LNCAP (cell line): ENCODE measurements at regions not wholly inside any gene's neighbourhood (a gene's known extent, or its start where the extent isn't known, plus 50 kb on each side); places are given as distances from the start of the nearest gene placed in this dataset.

ENCODE experiments used
- CTCF ChIP-seq: fragments of 450-650 bp; IDR thresholded peaks from 2 replicates; pipeline ENCODE4 v1.5.1; 2017; ENCODE audit warnings: mild to moderate bottlenecking

DNA sequence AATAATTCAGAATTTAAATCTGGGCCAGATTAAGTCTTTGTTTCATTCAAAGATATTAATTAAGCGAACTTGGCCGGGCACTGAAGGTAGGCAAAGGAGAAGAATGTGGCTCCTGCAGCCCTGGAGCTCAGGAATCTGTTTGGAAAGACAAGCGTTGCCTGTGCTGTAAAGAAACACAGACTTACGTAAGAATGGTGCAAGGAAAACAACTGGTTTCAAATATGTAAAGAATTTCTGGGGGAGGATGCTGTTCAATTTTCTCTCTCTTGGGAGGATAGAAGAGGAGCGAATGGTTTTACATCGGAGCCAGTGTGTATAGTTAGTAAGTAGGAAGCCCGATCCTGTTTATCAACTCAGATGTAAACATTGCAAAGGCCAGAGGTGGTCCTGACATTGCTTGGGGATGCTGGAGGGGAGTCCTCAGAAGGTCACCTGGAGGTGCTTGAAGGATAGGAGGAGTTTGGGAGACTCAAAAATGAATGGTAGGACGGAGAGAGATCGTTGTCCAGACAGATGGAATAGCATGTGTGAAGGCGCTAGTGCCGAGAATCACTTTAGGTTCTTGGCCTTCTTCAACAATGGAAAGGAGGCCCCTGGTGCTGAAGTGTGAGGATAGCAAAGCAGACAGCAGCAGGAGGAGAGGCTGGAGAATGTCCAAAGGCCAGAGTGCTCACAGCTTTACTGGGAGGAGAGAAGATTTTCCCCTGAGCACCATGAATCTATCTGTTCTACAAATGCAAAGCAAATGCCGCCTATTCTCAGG, 456.1 kb downstream of the LPIN1 start:
- no peak for TF ChIP-seq CTCF

DNA sequence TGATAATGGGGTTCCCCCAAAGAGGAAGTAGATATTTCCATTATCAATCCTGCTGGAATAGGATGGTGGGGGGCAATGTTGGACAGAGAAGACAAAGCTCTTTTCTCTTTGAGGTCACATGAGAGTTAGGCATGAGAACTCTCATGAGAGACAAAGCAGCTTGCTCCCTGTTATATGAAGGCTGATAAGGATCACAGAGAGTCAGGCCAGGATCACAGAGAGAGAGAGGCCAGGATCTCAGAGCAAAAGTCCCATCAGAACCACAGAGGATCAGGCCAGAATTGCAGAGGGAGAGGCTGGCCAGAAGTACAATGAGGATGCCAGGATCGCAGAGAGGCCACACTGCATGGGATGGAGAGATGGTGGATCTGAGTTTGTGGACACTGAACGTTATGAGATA, 457.1 kb downstream of the LPIN1 start:
- no peak for TF ChIP-seq CTCF

DNA sequence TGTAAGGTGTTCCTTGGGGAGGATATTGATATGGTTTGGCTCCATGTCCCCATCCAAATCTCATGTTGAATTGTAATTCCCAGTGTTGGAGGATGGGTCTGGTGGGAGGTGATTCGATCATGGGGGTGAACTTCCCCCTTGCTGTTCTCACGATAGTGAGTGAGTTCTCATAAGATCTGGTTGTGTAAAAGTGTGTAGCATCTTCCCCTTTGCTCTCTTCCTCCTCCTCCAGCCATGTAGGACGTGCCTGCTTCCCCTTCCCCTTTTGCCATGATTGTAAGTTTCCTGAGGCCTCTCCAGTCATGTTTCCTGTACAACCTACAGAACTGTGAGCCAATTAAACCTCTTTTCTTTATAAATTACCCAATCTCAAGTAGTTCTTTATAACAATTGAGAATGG, 458.7 kb downstream of the LPIN1 start:
- TF ChIP-seq CTCF = no peak

- no peak for TF ChIP-seq CTCF
Measured at GRCh38 chr2:12207491-12207890, 461.1 kb downstream of the LPIN1 start.

DNA sequence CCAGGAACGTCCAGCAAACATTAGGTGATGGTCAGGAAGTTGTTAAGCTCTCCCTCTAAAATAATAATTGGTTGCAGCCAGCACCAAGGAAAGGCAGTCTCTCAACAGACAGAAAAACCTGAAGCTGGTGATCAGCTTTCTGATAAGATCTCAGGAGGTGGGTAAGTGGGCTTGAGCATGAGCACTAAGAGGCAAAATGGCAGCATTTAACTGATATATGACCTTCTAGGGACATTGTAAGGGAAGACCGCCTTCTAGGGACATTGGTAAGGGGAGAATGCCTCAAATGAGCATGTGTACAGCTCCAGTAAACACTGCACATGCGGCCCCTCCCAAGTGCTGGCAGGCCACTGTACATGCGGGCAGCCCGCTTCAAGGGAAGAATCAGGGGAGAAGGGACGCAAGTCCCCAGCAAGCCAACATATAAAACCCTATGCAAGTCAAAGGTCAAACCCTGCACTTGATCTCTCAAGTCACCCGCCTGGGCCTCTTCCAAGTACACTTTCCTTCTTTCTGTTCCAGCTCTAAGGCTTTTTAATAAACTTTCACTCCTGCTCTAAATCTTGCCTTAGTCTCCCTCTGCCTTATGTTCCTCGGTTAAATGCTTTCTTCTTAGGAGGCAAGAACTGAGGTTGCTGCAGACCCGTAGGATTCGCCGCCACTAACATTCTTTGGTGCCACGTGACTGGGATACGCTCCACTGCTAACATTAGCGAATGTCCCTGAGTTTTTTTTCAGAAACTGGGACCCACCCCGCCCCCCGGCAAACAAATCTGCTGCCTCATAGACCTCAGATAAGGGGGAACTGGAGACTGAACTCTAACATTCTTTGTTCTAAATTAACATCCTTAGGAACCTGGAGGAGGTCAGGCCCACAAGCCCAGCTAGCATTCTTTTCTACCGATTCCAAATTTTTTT, 463.8 kb downstream of the LPIN1 start:
- TF ChIP-seq CTCF = no peak

DNA sequence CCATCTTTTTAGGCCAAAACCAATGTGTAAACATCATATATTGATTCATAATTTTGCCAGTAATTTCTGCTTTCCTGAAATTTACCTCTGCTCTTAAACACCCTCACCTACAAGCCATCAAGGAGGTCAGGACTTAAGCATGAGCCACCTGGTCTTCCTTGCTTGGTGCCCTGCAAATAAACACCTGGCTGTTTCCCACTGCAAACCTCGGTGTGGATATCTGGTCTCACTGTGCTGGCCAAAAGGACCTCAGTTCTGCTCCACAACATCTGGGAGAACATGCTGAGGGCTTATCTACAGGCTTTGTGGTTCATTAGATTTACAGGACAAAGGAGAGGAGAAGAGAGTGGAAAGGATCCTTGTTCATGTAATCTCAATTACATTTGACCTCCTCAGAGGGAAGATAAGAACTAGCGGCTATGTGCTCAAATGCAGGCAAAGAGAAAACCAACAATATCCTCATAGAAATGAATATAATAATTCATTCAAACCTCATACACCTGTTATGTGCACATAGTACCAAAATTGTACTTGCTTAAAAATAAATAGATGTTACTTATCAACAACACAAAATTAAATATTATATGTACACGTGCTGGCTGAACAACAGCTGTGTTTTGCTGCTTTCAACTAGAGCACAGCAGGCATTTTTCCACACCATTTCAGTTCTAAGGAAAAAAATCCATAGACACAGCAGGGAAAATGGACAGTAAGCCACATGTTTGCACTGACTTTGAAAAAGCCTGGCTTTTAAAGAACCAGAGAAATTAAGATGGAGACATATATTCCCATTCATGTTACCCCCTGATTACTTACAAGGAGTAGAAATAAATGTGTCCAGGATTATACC, 465.1 kb downstream of the LPIN1 start:
- no peak for TF ChIP-seq CTCF
